PFSK-1 (cell line): ENCODE measurements at regions not wholly inside any gene's neighbourhood (a gene's known extent, or its start where the extent isn't known, plus 50 kb on each side); places are given as distances from the start of the nearest gene placed in this dataset.

Source experiments
- FOXP2 ChIP-seq: optimal IDR thresholded peaks from 2 replicates; pipeline ENCODE3; 2011; ENCODE audit warnings: borderline replicate concordance, control low read depth, inconsistent platforms; ENCODE audit not compliant: insufficient read depth; ENCODE audit errors: extremely low read length, extremely low read depth
- POLR2AphosphoS5 ChIP-seq: IDR thresholded peaks from 2 replicates; pipeline ENCODE4 v1.6.1; 2012; ENCODE audit warnings: low read depth, mild to moderate bottlenecking, control low read depth, low read length, moderate library complexity
- SIN3A ChIP-seq: IDR thresholded peaks from 2 replicates; pipeline ENCODE4 v1.6.1; 2012; ENCODE audit warnings: mild to moderate bottlenecking, low read length, moderate library complexity, borderline replicate concordance; ENCODE audit not compliant: insufficient read depth
- TAF1 ChIP-seq: IDR thresholded peaks from 2 replicates; pipeline ENCODE4 v1.6.1; 2012; ENCODE audit warnings: low read length, control low read depth, borderline replicate concordance; ENCODE audit not compliant: insufficient read depth

- TF ChIP-seq POLR2AphosphoS5 (no peak), SIN3A (no peak), FOXP2 (no peak), TAF1 (no peak)
Measured at GRCh38 chr9:113805486-113806132, 70.5 kb upstream of the ZNF618 start.
